H9 (cell line): ENCODE measurements at regions not wholly inside any gene's neighbourhood (a gene's known extent, or its start where the extent isn't known, plus 50 kb on each side); places are given as distances from the start of the nearest gene placed in this dataset.

Experiments
- DNase-seq: peaks from one replicate; pipeline ENCODE4 v3.0.0-alpha.2; 2017
- H2AFZ ChIP-seq: one replicate; pipeline ENCODE4 v1.6.1; 2013; ENCODE audit warnings: mild to moderate bottlenecking, low read length, control low read depth, moderate library complexity
- H2AK5ac ChIP-seq: 2 replicates; pipeline ENCODE4 v1.6.1; 2013; ENCODE audit warnings: low read length, control low read depth, mixed read lengths; ENCODE audit not compliant: insufficient read length
- H2BK120ac ChIP-seq: one replicate; pipeline ENCODE4 v1.6.1; 2013; ENCODE audit warnings: low read depth, mild to moderate bottlenecking, low read length, control low read depth, inconsistent platforms; ENCODE audit not compliant: poor library complexity, severe bottlenecking
- H2BK12ac ChIP-seq: 2 replicates; pipeline ENCODE4 v1.6.1; 2013; ENCODE audit warnings: low read length, control low read depth, mixed read lengths, low read depth; ENCODE audit not compliant: insufficient read length
- H2BK15ac ChIP-seq: 2 replicates; pipeline ENCODE4 v1.6.1; 2013; ENCODE audit warnings: low read depth, low read length, control low read depth
- H2BK20ac ChIP-seq: one replicate; pipeline ENCODE4 v1.6.1; 2013; ENCODE audit warnings: low read depth, mild to moderate bottlenecking, low read length, control low read depth, inconsistent platforms; ENCODE audit not compliant: poor library complexity, severe bottlenecking
- H2BK5ac ChIP-seq: 2 replicates; pipeline ENCODE4 v1.6.1; 2013; ENCODE audit warnings: low read length, control low read depth, mixed read lengths; ENCODE audit not compliant: insufficient read length
- H3K14ac ChIP-seq: 2 replicates; pipeline ENCODE4 v1.6.1; 2013; ENCODE audit warnings: low read length, control low read depth; ENCODE audit not compliant: insufficient read depth
- H3K18ac ChIP-seq: 2 replicates; pipeline ENCODE4 v1.6.1; 2013; ENCODE audit warnings: low read depth, mild to moderate bottlenecking, mixed read lengths, low read length, control low read depth; ENCODE audit not compliant: insufficient read length
- H3K23ac ChIP-seq: 2 replicates; pipeline ENCODE4 v1.6.1; 2013; ENCODE audit warnings: low read length, control low read depth, mixed read lengths, low read depth; ENCODE audit not compliant: insufficient read length
- H3K23me2 ChIP-seq: 2 replicates; pipeline ENCODE4 v1.6.1; 2013; ENCODE audit warnings: low read depth, mild to moderate bottlenecking, mixed read lengths, low read length, control low read depth; ENCODE audit not compliant: insufficient read length, poor library complexity, severe bottlenecking
- H3K27ac ChIP-seq: 2 replicates; pipeline ENCODE4 v1.5.1; 2013; ENCODE audit warnings: low read length, control low read depth, mixed read lengths, low read depth; ENCODE audit not compliant: insufficient read length
- H3K27me3 ChIP-seq: 2 replicates; pipeline ENCODE4 v1.6.1; 2013; ENCODE audit warnings: low read length, control low read depth, inconsistent platforms; ENCODE audit not compliant: insufficient read depth
- H3K4ac ChIP-seq: 2 replicates; pipeline ENCODE4 v1.6.1; 2013; ENCODE audit warnings: low read depth, mild to moderate bottlenecking, control low read depth, inconsistent platforms, low read length, moderate library complexity
- H3K4me1 ChIP-seq: 2 replicates; pipeline ENCODE4 v1.6.1; 2013; ENCODE audit warnings: low read length, control low read depth, inconsistent platforms; ENCODE audit not compliant: insufficient read depth
- H3K4me2 ChIP-seq: 2 replicates; pipeline ENCODE4 v1.6.1; 2013; ENCODE audit warnings: low read length, control low read depth, mixed read lengths; ENCODE audit not compliant: insufficient read length, insufficient read depth
- H3K56ac ChIP-seq: 2 replicates; pipeline ENCODE4 v1.6.1; 2013; ENCODE audit warnings: low read depth, mild to moderate bottlenecking, mixed read lengths, low read length, control low read depth; ENCODE audit not compliant: insufficient read length
- H3K79me1 ChIP-seq: 2 replicates; pipeline ENCODE4 v1.6.1; 2013; ENCODE audit warnings: low read depth, mild to moderate bottlenecking, moderate library complexity, low read length, control low read depth, inconsistent platforms; ENCODE audit not compliant: insufficient read depth, poor library complexity, severe bottlenecking
- H3K79me2 ChIP-seq: 2 replicates; pipeline ENCODE4 v1.6.1; 2013; ENCODE audit warnings: low read length, control low read depth, inconsistent platforms; ENCODE audit not compliant: insufficient read depth
- H3K9ac ChIP-seq: 2 replicates; pipeline ENCODE4 v1.6.1; 2013; ENCODE audit warnings: low read length, control low read depth, mixed read lengths; ENCODE audit not compliant: insufficient read length; ENCODE audit errors: extremely low read depth
- H3K9me3 ChIP-seq: one replicate; pipeline ENCODE4 v1.6.1; 2013; ENCODE audit warnings: low read depth, low read length, inconsistent platforms; ENCODE audit not compliant: control insufficient read depth
- H3T11ph ChIP-seq: one replicate; pipeline ENCODE4 v1.6.1; 2013; ENCODE audit warnings: mild to moderate bottlenecking, low read length, control low read depth, inconsistent platforms
- H4K20me1 ChIP-seq: one replicate; pipeline ENCODE4 v1.6.1; 2013; ENCODE audit not compliant: control insufficient read depth, insufficient read length, insufficient read depth
- H4K5ac ChIP-seq: 2 replicates; pipeline ENCODE4 v1.6.1; 2013; ENCODE audit warnings: low read depth, mild to moderate bottlenecking, mixed read lengths, low read length, control low read depth; ENCODE audit not compliant: insufficient read length
- H4K8ac ChIP-seq: replicated peaks from 2 replicates; pipeline ENCODE4 v1.6.1; 2013; ENCODE audit warnings: low read length, control low read depth, mixed read lengths, low read depth; ENCODE audit not compliant: insufficient read length
- H4K91ac ChIP-seq: 2 replicates; pipeline ENCODE4 v1.6.1; 2013; ENCODE audit warnings: low read depth, mild to moderate bottlenecking, moderate library complexity, mixed read lengths, low read length, control low read depth; ENCODE audit not compliant: insufficient read length
- H3K27ac Mint-ChIP-seq, 3 experiments: 2 replicates in 2 of 3; 3 replicates in 1 of 3; pipeline ENCODE4 v1.8.0; 2020 to 2021; ENCODE audit warnings: mixed read lengths in 3 of 3, mild to moderate bottlenecking in 1 of 3, moderate library complexity in 1 of 3
- H3K27me3 Mint-ChIP-seq: 2 replicates; pipeline ENCODE4 v1.8.0; 2021; ENCODE audit warnings: low read depth, mild to moderate bottlenecking, moderate library complexity, mixed read lengths
- H3K36me3 Mint-ChIP-seq, 3 experiments: 2 replicates in 2 of 3; 3 replicates in 1 of 3; pipeline ENCODE4 v1.8.0; 2020 to 2021; ENCODE audit warnings: low read depth in 3 of 3, mixed read lengths in 3 of 3; ENCODE audit not compliant: insufficient read depth in 1 of 3
- H3K4me1 Mint-ChIP-seq, 2 experiments: 2 replicates each; pipeline ENCODE4 v1.8.0; 2020; ENCODE audit warnings: mixed read lengths in 2 of 2
- H3K4me3 Mint-ChIP-seq, 2 experiments: 2 replicates in 1 of 2; 3 replicates in 1 of 2; pipeline ENCODE4 v1.8.0; 2020 to 2021; ENCODE audit warnings: mild to moderate bottlenecking in 2 of 2, mixed read lengths in 2 of 2, moderate library complexity in 1 of 2
- H3K9me3 Mint-ChIP-seq, 2 experiments: 2 replicates in 1 of 2; 3 replicates in 1 of 2; pipeline ENCODE4 v1.8.0; 2020; ENCODE audit warnings: mild to moderate bottlenecking in 2 of 2, mixed read lengths in 2 of 2, moderate library complexity in 1 of 2
- WGBS: extraction: QIAGEN DNeasy Blood & Tissue Kit; methylation state at CpG from one replicate; pipeline ENCODE4 v1.1.7; 2013; ENCODE audit warnings: missing lambda C conversion rate, low lambda C conversion rate, mixed read lengths; ENCODE audit not compliant: insufficient read length; ENCODE audit errors: extremely low coverage; 5-methylcytosine and 5-hydroxymethylcytosine counted together
- TF ChIP-seq, protein P1 (sequence below): fragments of 200-600 bp; sonication (generic); conservative IDR thresholded peaks from 3 replicates; pipeline ENCODE4 v1.8.0; 2021; ENCODE audit warnings: antibody characterized with exemption, mild to moderate bottlenecking

DNA sequence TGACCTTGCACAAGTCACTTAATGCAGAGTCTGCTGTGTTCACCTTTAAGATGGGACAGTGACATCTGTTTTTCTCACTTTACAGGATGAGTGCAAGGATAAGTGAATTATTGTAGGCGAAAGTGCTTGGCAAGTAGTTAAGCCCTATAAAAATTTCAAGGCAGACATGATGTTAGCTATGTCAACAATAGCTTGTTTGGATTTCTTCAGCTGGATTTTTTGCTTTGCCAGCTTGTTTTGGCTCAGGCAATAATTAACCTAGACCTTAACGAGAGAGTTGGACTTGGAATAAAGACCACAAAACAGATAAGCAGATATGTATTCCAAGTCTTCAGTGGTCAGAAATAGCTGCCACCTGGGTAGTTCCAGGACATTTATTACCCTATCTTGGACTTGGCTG lies 255.2 kb downstream of the ARL4A start:
- no peak overlapping the region for H3K9ac ChIP-seq
- H4K8ac ChIP-seq = no peak overlapping the region
- H2BK12ac ChIP-seq = no peak overlapping the region
- no peak overlapping the region for H2BK120ac ChIP-seq
- peaks cover 14% of the 10 kb centered on the region for H3K9me3 ChIP-seq
- no peaks in the 10 kb centered on the region for H3K79me2 ChIP-seq
- peaks cover 27 to 29% of the 10 kb centered on the region in 2 experiments for H3K9me3 Mint-ChIP-seq
- no peak overlapping the region for H3K4me2 ChIP-seq
- DNase-seq = no peak
- no peak overlapping the region for H3K23ac ChIP-seq
- H3K23me2 ChIP-seq = no peaks in the 10 kb centered on the region
- H3K4me3 Mint-ChIP-seq = no peak overlapping the region
- H3K4me1 ChIP-seq = no peaks in the 10 kb centered on the region
- H3K4ac ChIP-seq = no peak overlapping the region
- peaks cover 20 to 36% (median 22%) of the 10 kb centered on the region in 3 experiments for H3K36me3 Mint-ChIP-seq
- H2BK15ac ChIP-seq = no peak overlapping the region
- no CpG with 5 or more reads among the region's 2 CpGs for WGBS
- no peak overlapping the region for H2AFZ ChIP-seq
- no peak overlapping the region for H2BK20ac ChIP-seq
- no peak overlapping the region for H3K18ac ChIP-seq
- no peak overlapping the region for H2BK5ac ChIP-seq
- H3K4me1 Mint-ChIP-seq = peaks cover 6 to 12% of the 10 kb centered on the region in 2 experiments
- TF ChIP-seq, protein P1, sequence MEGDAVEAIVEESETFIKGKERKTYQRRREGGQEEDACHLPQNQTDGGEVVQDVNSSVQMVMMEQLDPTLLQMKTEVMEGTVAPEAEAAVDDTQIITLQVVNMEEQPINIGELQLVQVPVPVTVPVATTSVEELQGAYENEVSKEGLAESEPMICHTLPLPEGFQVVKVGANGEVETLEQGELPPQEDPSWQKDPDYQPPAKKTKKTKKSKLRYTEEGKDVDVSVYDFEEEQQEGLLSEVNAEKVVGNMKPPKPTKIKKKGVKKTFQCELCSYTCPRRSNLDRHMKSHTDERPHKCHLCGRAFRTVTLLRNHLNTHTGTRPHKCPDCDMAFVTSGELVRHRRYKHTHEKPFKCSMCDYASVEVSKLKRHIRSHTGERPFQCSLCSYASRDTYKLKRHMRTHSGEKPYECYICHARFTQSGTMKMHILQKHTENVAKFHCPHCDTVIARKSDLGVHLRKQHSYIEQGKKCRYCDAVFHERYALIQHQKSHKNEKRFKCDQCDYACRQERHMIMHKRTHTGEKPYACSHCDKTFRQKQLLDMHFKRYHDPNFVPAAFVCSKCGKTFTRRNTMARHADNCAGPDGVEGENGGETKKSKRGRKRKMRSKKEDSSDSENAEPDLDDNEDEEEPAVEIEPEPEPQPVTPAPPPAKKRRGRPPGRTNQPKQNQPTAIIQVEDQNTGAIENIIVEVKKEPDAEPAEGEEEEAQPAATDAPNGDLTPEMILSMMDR = no peak
- no peak overlapping the region for H2AK5ac ChIP-seq
- H3K27ac ChIP-seq = no peak overlapping the region
- H4K20me1 ChIP-seq = no peaks in the 10 kb centered on the region
- no peaks in the 10 kb centered on the region for H3K79me1 ChIP-seq
- H3K27me3 ChIP-seq = no peaks in the 10 kb centered on the region
- no peak overlapping the region for H4K5ac ChIP-seq
- H3K27me3 Mint-ChIP-seq = no peaks in the 10 kb centered on the region
- H3K14ac ChIP-seq = no peak overlapping the region
- no peak overlapping the region; a peak in 1 of 7 replicates for H3K27ac Mint-ChIP-seq
- no peak overlapping the region for H3K56ac ChIP-seq
- H4K91ac ChIP-seq = no peak overlapping the region
- H3T11ph ChIP-seq = no peak overlapping the region
